Activated CD4-positive, alpha-beta memory T cell treated with anti-CD3 and anti-CD28 coated beads, Interleukin-2, amount 10 ng/mL, durations not matched to agents 7 days and 5 days (primary cell): ENCODE measurements at regions not wholly inside any gene's neighbourhood (a gene's known extent, or its start where the extent isn't known, plus 50 kb on each side); places are given as distances from the start of the nearest gene placed in this dataset.
"Not testable (repeated sequence)": the region's sequence is repeated elsewhere in the genome, so short reads cannot be mapped to it uniquely, and the experiment has no call there.

ENCODE experiments used
- CTCF ChIA-PET: fragments of 350-600 bp; sonication (Branson Sonifier 250); formaldehyde crosslinking; loops from one replicate; lab custom pipeline; 2021; ENCODE audit warnings: antibody characterized with exemption, inconsistent platforms; lab: Charles Lee
- POLR2A ChIA-PET: fragments of 350-600 bp; sonication (Branson Sonifier 250); formaldehyde crosslinking; loops from one replicate; lab custom pipeline; 2021; ENCODE audit warnings: antibody characterized with exemption; lab: Charles Lee
- DNase-seq: peaks from one replicate; pipeline ENCODE4 v3.0.0-alpha.2; 2020
- H3K27ac Mint-ChIP-seq: one replicate; pipeline ENCODE4 v1.8.0; 2021; ENCODE audit warnings: mild to moderate bottlenecking, mixed read lengths
- H3K27me3 Mint-ChIP-seq: one replicate; pipeline ENCODE4 v1.8.0; 2021; ENCODE audit warnings: mixed read lengths
- H3K36me3 Mint-ChIP-seq: one replicate; pipeline ENCODE4 v1.8.0; 2021; ENCODE audit warnings: low read depth, mixed read lengths
- H3K4me1 Mint-ChIP-seq: one replicate; pipeline ENCODE4 v1.8.0; 2021; ENCODE audit warnings: mixed read lengths
- H3K4me3 Mint-ChIP-seq: one replicate; pipeline ENCODE4 v1.8.0; 2021; ENCODE audit warnings: mild to moderate bottlenecking, mixed read lengths
- H3K9me3 Mint-ChIP-seq: one replicate; pipeline ENCODE4 v1.8.0; 2021; ENCODE audit warnings: mixed read lengths

DNA sequence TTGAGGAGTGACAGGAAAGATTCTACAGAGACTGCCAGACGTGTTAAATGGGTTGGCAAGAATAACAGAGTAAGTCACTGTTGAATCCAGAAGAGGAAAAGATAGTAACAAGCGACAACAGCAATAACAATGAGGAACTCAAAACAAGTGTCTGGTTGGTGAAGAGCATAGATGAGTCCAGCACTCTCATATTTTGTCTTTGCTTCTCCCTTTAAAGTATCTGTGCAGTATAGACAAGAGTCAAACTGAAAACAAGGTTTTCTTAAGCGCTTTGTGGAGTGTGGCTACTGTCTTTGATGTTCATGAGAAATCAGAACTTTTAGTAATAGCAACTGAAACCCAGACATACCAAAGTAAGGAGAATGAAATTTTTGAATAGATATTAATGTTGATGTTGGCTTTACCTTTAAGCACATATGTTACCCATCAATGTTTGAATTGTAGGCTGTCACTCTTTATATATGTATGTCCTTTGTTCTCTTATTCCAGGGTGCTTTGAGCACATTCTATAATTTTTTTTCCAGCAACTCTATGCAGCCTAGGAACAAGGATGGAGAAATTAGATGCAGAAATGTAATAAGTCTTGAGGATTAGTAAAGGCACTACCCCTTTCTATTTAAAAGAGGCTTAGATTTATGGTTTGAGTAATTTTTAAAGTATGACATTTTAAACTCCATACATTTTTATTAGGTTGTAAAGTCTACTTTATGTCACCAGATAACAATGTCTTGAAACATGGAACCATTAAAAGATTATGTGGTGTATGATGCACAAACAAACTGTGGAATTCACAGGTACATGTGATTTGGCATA lies 185.5 kb downstream of the NFKBIZ start:
- POLR2A ChIA-PET = no interaction called here
- no peak overlapping the region for H3K4me3 Mint-ChIP-seq
- H3K36me3 Mint-ChIP-seq = peaks cover 15% of the 10 kb centered on the region
- no peaks in the 10 kb centered on the region for H3K27me3 Mint-ChIP-seq
- CTCF ChIA-PET = no interaction called here
- DNase-seq = no peak
- H3K4me1 Mint-ChIP-seq = no peaks in the 10 kb centered on the region
- no peak overlapping the region for H3K27ac Mint-ChIP-seq
- H3K9me3 Mint-ChIP-seq = peaks cover 10% of the 10 kb centered on the region

DNA sequence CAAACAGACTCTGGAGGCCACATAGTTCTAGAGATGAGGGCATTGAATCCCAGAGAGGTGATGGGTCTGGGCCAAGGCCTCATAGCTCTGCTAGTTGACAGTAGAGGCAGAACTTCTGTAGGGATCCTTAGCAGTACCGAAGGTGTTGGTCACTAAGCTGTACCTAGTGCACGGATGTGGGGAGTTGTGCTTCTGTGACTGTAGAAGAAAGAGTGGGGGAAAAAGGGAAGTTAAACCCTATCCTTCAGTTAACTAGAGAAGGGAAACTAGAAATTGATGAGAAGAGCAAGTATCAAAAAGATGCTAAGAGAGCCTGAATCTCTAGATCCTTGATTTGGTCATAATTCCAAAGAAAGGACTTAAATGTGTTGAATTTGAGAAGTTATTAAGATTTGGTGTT lies 186.7 kb downstream of the NFKBIZ start:
- Mint-ChIP-seq H3K27ac (no peak overlapping the region), H3K4me1 (no peaks in the 10 kb centered on the region), H3K27me3 (peaks cover under 1% of the 10 kb centered on the region), H3K4me3 (no peak overlapping the region), H3K36me3 (peaks cover 18% of the 10 kb centered on the region), H3K9me3 (peaks cover 14% of the 10 kb centered on the region)
- CTCF ChIA-PET = no interaction called here
- no peak for DNase-seq
- POLR2A ChIA-PET = no interaction called here

DNA sequence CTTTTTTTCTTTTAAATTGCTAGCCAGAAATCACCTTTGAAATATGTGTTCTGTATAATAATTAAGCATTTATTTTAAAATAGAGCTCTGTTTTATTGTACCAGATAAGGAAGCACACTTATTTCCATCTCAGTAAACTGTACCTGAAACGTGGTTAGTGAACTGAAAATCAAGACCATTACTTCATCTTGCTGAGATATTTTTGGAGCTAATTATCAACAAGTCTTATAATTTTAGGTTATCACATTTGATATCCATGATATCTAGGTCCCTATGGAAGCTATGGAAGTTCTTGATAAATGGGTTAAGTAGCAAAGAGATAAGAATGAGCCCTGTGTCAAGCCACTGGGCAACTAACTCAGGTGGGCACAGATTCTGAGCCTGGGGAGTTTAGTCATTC lies 187.2 kb downstream of the NFKBIZ start:
- DNase-seq = no peak
- no peaks in the 10 kb centered on the region for H3K4me1 Mint-ChIP-seq
- peaks cover 2% of the 10 kb centered on the region for H3K27me3 Mint-ChIP-seq
- CTCF ChIA-PET = no interaction called here
- POLR2A ChIA-PET = interaction anchor here (0.7 kb wide), 1 partner anchor 61 kb away, joined by 3 read pairs; no protein-coding TSS in a partner anchor
- peaks cover 22% of the 10 kb centered on the region for H3K36me3 Mint-ChIP-seq
- H3K27ac Mint-ChIP-seq = no peak overlapping the region
- H3K4me3 Mint-ChIP-seq = no peak overlapping the region
- H3K9me3 Mint-ChIP-seq = peaks cover 19% of the 10 kb centered on the region

- CTCF ChIA-PET = no interaction called here
- Mint-ChIP-seq H3K27ac (no peak overlapping the region), H3K36me3 (peaks cover 23% of the 10 kb centered on the region), H3K27me3 (peaks cover 2% of the 10 kb centered on the region), H3K4me3 (no peak overlapping the region), H3K9me3 (peaks cover 19% of the 10 kb centered on the region), H3K4me1 (no peaks in the 10 kb centered on the region)
- no peak for DNase-seq
- POLR2A ChIA-PET = no interaction called here
Measured at GRCh38 chr3:102037209-102037608, 187.9 kb downstream of the NFKBIZ start.

GRCh38 chr3:102037791-102038190 lies 188.5 kb downstream of the NFKBIZ start:
- Mint-ChIP-seq H3K27ac (no peak overlapping the region), H3K36me3 (peaks cover 23% of the 10 kb centered on the region), H3K27me3 (peaks cover 2% of the 10 kb centered on the region), H3K4me3 (no peak overlapping the region), H3K9me3 (peaks cover 19% of the 10 kb centered on the region), H3K4me1 (no peaks in the 10 kb centered on the region)
- POLR2A ChIA-PET = no interaction called here
- DNase-seq = no peak
- CTCF ChIA-PET = interaction anchor here (1.1 to 1.6 kb wide), 2 partner anchors 9 to 184 kb away, joined by 3 to 7 read pairs; no protein-coding TSS in a partner anchor

- POLR2A ChIA-PET = no interaction called here
- CTCF ChIA-PET = interaction anchor here (1.1 to 1.6 kb wide), 2 partner anchors 10 to 183 kb away, joined by 3 to 7 read pairs; no protein-coding TSS in a partner anchor
- H3K36me3 Mint-ChIP-seq = peaks cover 23% of the 10 kb centered on the region
Measured at GRCh38 chr3:102038477-102039142, 189.3 kb downstream of the NFKBIZ start.

GRCh38 chr3:102040144-102040543 lies 190.8 kb downstream of the NFKBIZ start:
- H3K27ac Mint-ChIP-seq, POLR2A ChIA-PET, DNase-seq, H3K4me3 Mint-ChIP-seq, H3K27me3 Mint-ChIP-seq, H3K4me1 Mint-ChIP-seq, CTCF ChIA-PET: not testable (repeated sequence)
- Mint-ChIP-seq H3K36me3 (peaks cover 23% of the 10 kb centered on the region), H3K9me3 (peaks cover 19% of the 10 kb centered on the region)

More at GRCh38 chr3:102038477-102039142, 189.3 kb downstream of the NFKBIZ start:
- H3K27me3 Mint-ChIP-seq = peaks cover 2% of the 10 kb centered on the region
- H3K4me1 Mint-ChIP-seq = no peaks in the 10 kb centered on the region
- peaks cover 19% of the 10 kb centered on the region for H3K9me3 Mint-ChIP-seq
- no peak for DNase-seq
- H3K27ac Mint-ChIP-seq = no peak overlapping the region
- no peak overlapping the region for H3K4me3 Mint-ChIP-seq

GRCh38 chr3:102053375-102053989 lies 204.2 kb downstream of the NFKBIZ start:
- no peak overlapping the region for H3K4me3 Mint-ChIP-seq
- no peak for DNase-seq
- H3K9me3 Mint-ChIP-seq = peaks cover 33% of the 10 kb centered on the region
- CTCF ChIA-PET = no interaction called here
- H3K36me3 Mint-ChIP-seq = peaks cover 36% of the 10 kb centered on the region
- POLR2A ChIA-PET = no interaction called here
- peaks cover 18% of the 10 kb centered on the region for H3K4me1 Mint-ChIP-seq
- no peak overlapping the region for H3K27ac Mint-ChIP-seq
- no peaks in the 10 kb centered on the region for H3K27me3 Mint-ChIP-seq

DNA sequence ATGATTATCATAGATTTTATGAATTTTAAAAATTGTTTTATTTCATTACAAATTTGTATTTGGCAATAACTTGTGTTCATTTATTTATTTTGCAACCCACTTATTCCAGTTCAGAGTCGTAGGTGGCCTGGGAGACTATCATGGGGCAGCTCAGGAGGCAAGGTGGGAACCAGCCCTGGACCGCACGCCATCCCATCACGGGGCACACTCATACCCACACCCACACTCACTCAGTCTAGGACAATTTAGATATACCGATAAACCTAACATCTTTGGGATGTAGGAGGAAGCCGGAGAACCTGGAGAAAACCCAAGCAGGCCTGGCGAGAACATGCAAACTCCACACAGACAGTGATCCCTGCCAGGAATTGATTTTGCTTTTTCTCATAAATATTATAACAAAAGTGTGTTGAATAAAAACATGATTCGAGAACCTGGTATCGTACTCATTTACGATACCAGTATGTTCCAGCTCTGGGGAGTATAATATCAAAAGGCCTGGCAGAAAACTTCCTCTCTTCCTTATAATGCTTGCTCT lies 205.3 kb downstream of the NFKBIZ start:
- POLR2A ChIA-PET = interaction anchor here (1.4 kb wide), 1 partner anchor 118 kb away, joined by 5 read pairs; no protein-coding TSS in a partner anchor

GRCh38 chr3:102057781-102058421 lies 208.6 kb downstream of the NFKBIZ start:
- Mint-ChIP-seq H3K4me1 (peaks cover 34% of the 10 kb centered on the region), H3K4me3 (no peak overlapping the region), H3K27me3 (no peaks in the 10 kb centered on the region), H3K27ac (peak overlapping the region; percentile 63), H3K36me3 (peaks cover 20% of the 10 kb centered on the region), H3K9me3 (peaks cover 6% of the 10 kb centered on the region)
- CTCF ChIA-PET = interaction anchor here (1.2 kb wide), 1 partner anchor 255 kb away, joined by 3 read pairs; no protein-coding TSS in a partner anchor
- DNase-seq = no peak
- POLR2A ChIA-PET = interaction anchor here (0.6 to 2.6 kb wide), 7 partner anchors 22 to 276 kb away, joined by 3 to 15 read pairs (median 4); partner anchors contain the start of gene NFKBIZ

More for the DNA sequence above, 205.3 kb downstream of the NFKBIZ start:
- CTCF ChIA-PET = no interaction called here
- Mint-ChIP-seq H3K9me3 (peaks cover 23% of the 10 kb centered on the region), H3K4me3 (no peak overlapping the region), H3K36me3 (peaks cover 35% of the 10 kb centered on the region), H3K27me3 (no peaks in the 10 kb centered on the region), H3K4me1 (peaks cover 29% of the 10 kb centered on the region), H3K27ac (no peak overlapping the region)
- DNase-seq = no peak

DNA sequence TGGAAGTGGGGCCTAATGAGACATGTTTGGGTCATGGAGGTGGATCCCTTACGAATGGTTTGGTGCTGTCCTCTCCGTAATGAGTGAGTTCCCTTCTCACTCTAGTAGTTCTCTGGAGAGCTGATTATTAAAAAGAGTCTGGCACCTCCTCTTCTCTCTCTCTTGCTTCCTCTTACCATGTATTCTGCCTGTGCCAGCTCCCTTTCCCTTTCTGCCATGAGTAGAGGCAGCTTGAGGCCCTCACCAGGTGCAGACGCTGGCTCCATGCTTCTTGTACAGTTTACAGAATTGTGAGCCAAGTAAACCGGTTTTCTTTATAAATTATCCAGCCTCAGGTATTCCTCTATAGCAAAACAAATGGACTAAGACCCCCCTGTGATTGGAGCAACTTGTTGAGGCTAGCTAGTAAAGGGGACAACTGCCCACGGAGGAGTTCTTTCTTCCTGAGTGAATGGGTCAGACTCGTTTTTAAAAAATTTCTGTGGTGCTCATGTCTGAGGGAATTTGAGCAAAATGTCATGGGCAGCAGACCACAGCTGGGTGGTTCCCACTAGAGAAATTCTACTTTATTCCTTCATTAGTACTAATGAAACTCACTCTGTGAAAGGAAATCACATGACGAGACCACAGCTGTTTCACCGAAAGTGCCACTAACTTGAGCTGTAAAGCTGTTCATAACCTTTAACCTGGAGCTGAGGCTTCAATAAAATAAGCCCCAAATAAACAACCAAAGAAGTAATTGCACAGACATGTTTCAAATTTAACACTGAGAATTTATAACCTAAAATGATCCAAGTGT lies 210.0 kb downstream of the NFKBIZ start:
- peaks cover 20% of the 10 kb centered on the region for H3K36me3 Mint-ChIP-seq
- no peaks in the 10 kb centered on the region for H3K27me3 Mint-ChIP-seq

More for the DNA sequence above, 210.0 kb downstream of the NFKBIZ start:
- CTCF ChIA-PET = interaction anchor here (1.0 kb wide), 2 partner anchors 27 to 166 kb away, joined by 3 read pairs; no protein-coding TSS in a partner anchor
- peaks cover 34% of the 10 kb centered on the region for H3K4me1 Mint-ChIP-seq
- POLR2A ChIA-PET = interaction anchor here (0.8 to 2.6 kb wide), 7 partner anchors 20 to 210 kb away, joined by 3 to 15 read pairs (median 5); partner anchors contain the start of gene NFKBIZ
- peaks cover 6% of the 10 kb centered on the region for H3K9me3 Mint-ChIP-seq
- H3K27ac Mint-ChIP-seq = peak overlapping the region; percentile 33
- no peak overlapping the region for H3K4me3 Mint-ChIP-seq
- peak; percentile 39 for DNase-seq
